H1 (cell line): ENCODE measurements at regions not wholly inside any gene's neighbourhood (a gene's known extent, or its start where the extent isn't known, plus 50 kb on each side); places are given as distances from the start of the nearest gene placed in this dataset.

Source experiments
- CTCF ChIP-seq, 3 experiments: IDR thresholded peaks; 1 replicate in 2 of 3; 2 replicates in 1 of 3; pipeline versions ENCODE4 v1.5.1 to v1.6.1; 2011; ENCODE audit warnings: low read length in 3 of 3, mild to moderate bottlenecking in 3 of 3, inconsistent platforms in 2 of 3, low read depth in 1 of 3, moderate library complexity in 1 of 3; ENCODE audit not compliant: insufficient read depth in 1 of 3; ENCODE audit errors: control extremely low read depth in 1 of 3
- E2F6 ChIP-seq: IDR thresholded peaks from 2 replicates; pipeline ENCODE4 v1.6.1; 2012; ENCODE audit warnings: inconsistent platforms
- EZH2 ChIP-seq: fragments of 200-600 bp; sonication (generic); IDR thresholded peaks from 2 replicates; pipeline ENCODE4 v1.7.1; 2012; ENCODE audit warnings: low read depth, mild to moderate bottlenecking, moderate library complexity, low read length, inconsistent platforms; ENCODE audit not compliant: severe bottlenecking
- JUND ChIP-seq: IDR thresholded peaks from 2 replicates; pipeline ENCODE4 v1.6.1; 2011; ENCODE audit warnings: mild to moderate bottlenecking, improper control_type of control experiment, low read length
- KDM1A ChIP-seq: fragments of 200-600, 300-600 bp; sonication (generic); IDR thresholded peaks from 2 replicates; pipeline ENCODE4 v1.7.1; 2016; ENCODE audit warnings: mild to moderate bottlenecking, low read length, borderline replicate concordance
- RAD21 ChIP-seq, 2 experiments: IDR thresholded peaks in 1 of 2; conservative IDR thresholded peaks in 1 of 2; 2 replicates each; pipeline ENCODE4 v1.6.1; 2011; ENCODE audit warnings: low read depth in 2 of 2, low read length in 2 of 2, improper control_type of control experiment in 1 of 2, inconsistent platforms in 1 of 2, mild to moderate bottlenecking in 1 of 2, moderate library complexity in 1 of 2
- RBBP5 ChIP-seq: IDR thresholded peaks from 2 replicates; pipeline ENCODE4 v1.7.1; 2012; ENCODE audit warnings: low read depth, mild to moderate bottlenecking, inconsistent platforms, low read length, moderate library complexity, borderline replicate concordance

- TF ChIP-seq CTCF (IDR thresholded peaks at IDR 0.05; ENCODE audit: control extremely low read depth in 1 of 3, insufficient read depth in 1 of 3, low read depth in 1 of 3, low read length in 3 of 3) = no peak
- TF ChIP-seq EZH2 = no peak
- TF ChIP-seq E2F6 = no peak
- TF ChIP-seq RAD21 (IDR thresholded peaks at IDR 0.05 in 1 of 2, conservative IDR thresholded peaks at IDR 0.05 in 1 of 2; ENCODE audit: low read depth in 2 of 2, low read length in 2 of 2) = no peak
- TF ChIP-seq KDM1A = no peak
- no peak for TF ChIP-seq JUND
- TF ChIP-seq RBBP5 = no peak
Measured at GRCh38 chr7:113308399-113308798, 190.0 kb upstream of the SMIM30 start.
